GM19240 (cell line): ENCODE measurements at regions not wholly inside any gene's neighbourhood (a gene's known extent, or its start where the extent isn't known, plus 50 kb on each side); places are given as distances from the start of the nearest gene placed in this dataset.

Experiments used
- DNase-seq: peaks from one replicate; pipeline ENCODE4 v3.0.0; 2011; ENCODE audit warnings: low spot score; ENCODE audit not compliant: insufficient read length

- DNase-seq = no peak
Measured at GRCh38 chrX:94041881-94042280, 367.9 kb downstream of the FAM133A start.

GRCh38 chrX:94045724-94046123 lies 371.7 kb downstream of the FAM133A start:
- no peak for DNase-seq

- no peak for DNase-seq
Measured at GRCh38 chrX:94051926-94052325, 377.9 kb downstream of the FAM133A start.

GRCh38 chrX:94053575-94053974 lies 379.6 kb downstream of the FAM133A start:
- no peak for DNase-seq

- no peak for DNase-seq
Measured at GRCh38 chrX:94057385-94057784, 383.4 kb downstream of the FAM133A start.

- DNase-seq = no peak
Measured at GRCh38 chrX:94058728-94059382, 384.8 kb downstream of the FAM133A start.

GRCh38 chrX:94065091-94065490 lies 391.1 kb downstream of the FAM133A start:
- no peak for DNase-seq

- no peak for DNase-seq
Measured at GRCh38 chrX:94089149-94089548, 415.1 kb downstream of the FAM133A start.

GRCh38 chrX:94097868-94098267 lies 423.9 kb downstream of the FAM133A start:
- no peak for DNase-seq

- DNase-seq = no peak
Measured at GRCh38 chrX:94107981-94108380, 434.0 kb downstream of the FAM133A start.

GRCh38 chrX:94114362-94114761 lies 440.4 kb downstream of the FAM133A start:
- no peak for DNase-seq

GRCh38 chrX:94121799-94122198 lies 447.8 kb downstream of the FAM133A start:
- DNase-seq = no peak

- DNase-seq = no peak
Measured at GRCh38 chrX:94123062-94123461, 449.1 kb downstream of the FAM133A start.

- no peak for DNase-seq
Measured at GRCh38 chrX:94162971-94163370, 489.0 kb downstream of the FAM133A start.

- no peak for DNase-seq
Measured at GRCh38 chrX:94178145-94178788, 504.3 kb downstream of the FAM133A start.

- no peak for DNase-seq
Measured at GRCh38 chrX:94204524-94204923, 530.5 kb downstream of the FAM133A start.

GRCh38 chrX:94216738-94217137 lies 542.7 kb downstream of the FAM133A start:
- DNase-seq = no peak

- DNase-seq = no peak
Measured at GRCh38 chrX:94252211-94252610, 578.2 kb downstream of the FAM133A start.

GRCh38 chrX:94256396-94256795 lies 582.4 kb downstream of the FAM133A start:
- no peak for DNase-seq

GRCh38 chrX:94265323-94265722 lies 591.3 kb downstream of the FAM133A start:
- no peak for DNase-seq

- no peak for DNase-seq
Measured at GRCh38 chrX:94288325-94288724, 614.3 kb downstream of the FAM133A start.

GRCh38 chrX:94288972-94289371 lies 615.0 kb downstream of the FAM133A start:
- DNase-seq = no peak

GRCh38 chrX:94302446-94302845 lies 628.4 kb downstream of the FAM133A start:
- DNase-seq = no peak
